HTR-8/SVneo (cell line): ENCODE measurements at regions not wholly inside any gene's neighbourhood (a gene's known extent, or its start where the extent isn't known, plus 50 kb on each side); places are given as distances from the start of the nearest gene placed in this dataset.
"Not testable (repeated sequence)": the region's sequence is repeated elsewhere in the genome, so short reads cannot be mapped to it uniquely, and the experiment has no call there.

Experiments
- DNase-seq: peaks from one replicate; pipeline ENCODE4 v3.0.0; 2011; ENCODE audit warnings: low spot score, mixed read lengths; ENCODE audit not compliant: insufficient read length
- FAIRE-seq: peaks from 2 replicates; lab custom pipeline; 2011; peaks lifted over from hg19 to GRCh38; lab: Jason Lieb, UNC

- no peak for FAIRE-seq
- DNase-seq: no peak
Observed at GRCh38 chr4:114226968-114227760, 247.7 kb upstream of the ARSJ start.

DNA sequence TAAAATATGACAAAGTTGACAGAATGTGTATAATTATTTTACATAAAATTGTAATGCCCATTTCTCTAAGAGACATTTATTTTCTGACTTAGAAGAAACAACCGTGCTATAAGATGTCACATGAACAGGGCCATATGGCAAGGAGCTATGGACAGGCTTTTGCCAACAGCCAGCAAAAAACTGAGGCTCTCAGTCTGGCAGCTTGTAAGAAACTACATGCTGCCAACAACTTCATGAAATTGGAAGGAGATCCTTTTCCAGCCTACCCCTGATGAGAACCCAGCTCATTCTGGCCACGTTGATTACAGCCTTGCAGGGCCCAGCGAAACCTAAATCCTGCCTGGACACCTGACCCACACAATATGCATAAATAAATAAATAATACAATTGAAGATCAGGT lies 250.3 kb upstream of the ARSJ start:
- DNase-seq: no peak
- FAIRE-seq: no peak

DNA sequence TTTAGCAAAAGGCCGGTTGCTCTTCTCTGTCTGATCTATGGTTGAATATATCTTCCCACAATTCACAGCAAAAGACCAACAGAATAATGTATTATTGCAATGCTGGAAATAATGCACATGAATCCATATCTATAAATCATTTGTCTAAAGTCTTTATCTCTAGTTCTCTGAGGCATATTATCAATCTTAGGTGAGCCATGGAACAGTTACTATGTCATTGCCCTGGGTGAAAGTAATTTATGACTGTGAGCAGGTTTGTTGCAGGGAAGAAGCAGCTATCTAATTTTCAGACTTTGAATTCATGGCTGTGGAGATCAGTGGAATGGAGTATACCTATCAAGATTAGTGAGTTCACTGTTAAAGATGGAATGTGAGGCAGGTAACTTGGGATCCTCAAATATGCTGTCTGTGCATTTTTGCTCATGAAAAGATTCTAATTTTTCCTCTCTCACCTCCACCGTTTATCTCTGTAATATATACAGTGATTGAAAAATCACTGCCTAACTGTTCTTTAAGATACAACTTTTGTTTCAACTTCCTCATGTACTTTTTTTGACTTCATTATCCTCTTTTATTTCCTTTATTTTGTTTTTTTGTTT lies 256.8 kb upstream of the ARSJ start:
- FAIRE-seq: no peak
- DNase-seq: no peak

DNA sequence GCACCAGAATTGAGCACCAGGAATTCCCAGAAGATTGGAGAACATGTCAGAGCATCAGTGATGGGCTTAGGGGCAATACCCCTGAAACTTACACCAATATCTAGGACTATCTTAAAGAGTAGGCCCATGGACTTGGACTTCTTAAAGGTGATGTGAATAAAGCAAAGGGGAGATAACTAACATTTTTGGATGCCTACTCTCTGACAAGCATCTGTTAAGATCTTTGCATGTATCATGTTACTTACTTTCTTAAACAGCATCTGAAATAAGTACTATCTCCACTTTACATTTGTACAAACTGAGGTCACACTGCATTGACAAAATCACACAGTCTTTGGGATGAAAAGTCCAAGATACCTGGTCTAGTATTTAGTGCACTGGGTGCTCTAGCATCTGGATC lies 258.6 kb upstream of the ARSJ start:
- DNase-seq (no peak), FAIRE-seq (peak; percentile 51)

DNA sequence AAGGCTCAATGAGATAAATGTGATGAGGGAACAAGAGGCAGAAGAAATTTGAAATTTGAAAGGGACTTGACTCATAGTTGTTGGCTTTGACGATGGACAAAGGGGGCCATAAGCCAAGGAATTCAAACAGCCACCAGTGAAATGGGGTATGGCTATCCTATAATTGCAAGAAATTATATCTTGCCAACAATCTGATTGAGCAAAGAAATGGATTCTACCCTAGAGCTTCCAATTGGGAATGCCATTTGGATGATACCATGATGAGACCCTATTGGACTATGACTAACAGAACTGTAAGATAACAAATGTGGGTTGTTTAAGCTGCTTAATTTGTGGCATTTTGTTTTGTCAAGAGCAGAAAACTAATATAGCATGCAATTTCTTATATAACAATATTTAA lies 270.1 kb upstream of the ARSJ start:
- no peak for DNase-seq
- no peak for FAIRE-seq

DNA sequence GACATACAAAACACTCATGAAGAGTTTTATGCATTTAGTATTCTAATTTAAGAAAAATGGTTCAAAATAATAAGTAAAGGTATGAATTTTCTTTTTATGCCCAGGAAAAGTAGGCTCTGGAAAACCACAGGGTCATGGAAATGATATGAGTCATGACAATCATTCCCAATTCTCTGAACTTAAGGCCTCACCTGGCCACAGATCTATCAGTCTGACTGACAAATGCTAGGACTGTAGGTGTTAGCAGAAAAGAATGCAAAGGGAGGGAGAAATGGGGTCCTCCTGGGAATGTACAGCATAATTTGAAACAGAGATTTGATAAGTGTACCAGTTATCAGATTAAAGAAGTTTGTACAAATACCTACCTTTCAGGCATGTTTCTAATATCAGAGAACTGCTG lies 270.5 kb upstream of the ARSJ start:
- no peak for DNase-seq
- FAIRE-seq: no peak

DNA sequence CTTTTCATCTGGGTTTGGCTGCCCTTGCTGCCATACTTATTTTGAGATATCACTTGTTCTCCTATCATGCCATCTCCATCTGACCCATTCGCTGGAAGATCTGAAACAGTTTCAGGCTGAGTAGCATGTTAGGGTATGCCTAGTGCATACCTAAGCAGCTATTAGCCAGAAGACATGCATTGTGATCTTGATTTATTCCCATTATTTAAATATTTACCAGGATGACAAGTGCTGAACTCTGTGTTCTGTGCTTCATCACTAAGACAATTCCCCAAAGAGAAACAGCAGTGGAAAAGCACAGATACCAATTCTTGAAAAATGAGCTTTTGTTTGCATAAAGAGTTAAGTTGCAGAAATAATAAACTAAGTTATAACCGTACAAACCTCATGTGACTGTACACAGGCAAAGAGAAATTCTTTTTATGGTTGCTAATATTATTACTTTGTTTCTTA lies 271.0 kb upstream of the ARSJ start:
- FAIRE-seq: no peak
- DNase-seq: no peak

GRCh38 chr4:114251020-114251419 lies 271.6 kb upstream of the ARSJ start:
- FAIRE-seq (no peak), DNase-seq (no peak)

DNA sequence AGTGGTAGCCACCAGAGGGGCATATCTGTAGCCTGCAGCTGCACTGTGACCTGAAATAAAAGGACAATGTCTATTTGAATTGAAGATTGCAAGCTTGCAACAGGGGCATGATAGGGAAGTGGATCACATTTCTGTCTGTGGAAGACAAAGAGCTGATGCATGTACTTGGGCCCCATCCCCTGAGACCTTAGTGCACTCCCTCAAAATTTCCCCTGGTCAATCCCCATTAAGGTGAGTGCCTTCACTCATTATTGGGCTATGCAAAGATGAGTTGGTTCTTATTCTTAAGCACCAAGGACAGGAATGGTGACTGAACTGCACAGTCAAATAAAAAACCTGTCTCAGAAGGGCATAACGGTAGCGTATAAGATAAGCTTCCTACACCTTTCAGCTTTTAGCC lies 273.1 kb upstream of the ARSJ start:
- FAIRE-seq (no peak), DNase-seq (no peak)

GRCh38 chr4:114257501-114257900 lies 278.1 kb upstream of the ARSJ start:
- DNase-seq (no peak), FAIRE-seq (no peak)

DNA sequence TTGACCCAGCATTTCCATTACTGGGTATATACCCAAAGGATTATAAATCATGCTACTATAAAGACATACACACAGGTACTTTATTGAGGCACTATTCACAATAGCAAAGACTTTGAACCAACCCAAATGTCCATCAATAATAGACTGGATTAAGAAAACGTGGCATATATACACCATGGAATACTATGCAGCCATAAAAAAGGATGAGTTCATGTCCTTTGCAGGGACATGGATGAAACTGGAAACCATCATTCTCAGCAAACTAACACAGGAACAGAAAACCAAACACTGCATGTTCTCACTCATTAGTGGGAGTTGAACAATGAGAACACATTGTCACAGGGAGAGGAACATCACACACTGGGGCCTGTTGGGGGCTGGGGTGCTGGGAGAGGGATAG lies 283.0 kb upstream of the ARSJ start:
- not testable (repeated sequence) for DNase-seq, FAIRE-seq

GRCh38 chr4:114263233-114263632 lies 283.8 kb upstream of the ARSJ start:
- no peak for FAIRE-seq
- peak; percentile 3 for DNase-seq

- DNase-seq (no peak), FAIRE-seq (no peak)
Observed at GRCh38 chr4:114264452-114264851, 285.0 kb upstream of the ARSJ start.

DNA sequence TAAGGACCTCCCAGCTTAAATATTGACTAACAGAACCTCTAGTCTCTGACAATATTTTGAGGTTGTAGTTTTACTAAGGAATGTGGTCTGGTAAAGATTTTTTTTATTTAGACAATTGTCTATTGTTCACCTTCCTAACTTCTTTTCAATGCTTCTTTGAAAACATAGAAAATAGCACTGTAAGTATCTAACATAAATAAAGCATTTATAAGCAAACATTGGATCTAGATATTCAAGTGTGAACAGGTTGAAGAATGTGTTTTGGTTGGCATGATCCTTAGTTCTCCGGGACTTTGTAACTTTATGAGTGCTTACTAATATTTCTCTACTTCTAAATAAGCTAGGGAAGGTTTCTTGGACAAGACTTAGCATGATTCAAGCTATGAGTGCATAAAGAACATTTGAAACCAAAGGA lies 285.4 kb upstream of the ARSJ start:
- no peak for FAIRE-seq
- DNase-seq: no peak

- DNase-seq: no peak
Observed at GRCh38 chr4:114265342-114265741, 285.9 kb upstream of the ARSJ start.

GRCh38 chr4:114267976-114268375 lies 288.5 kb upstream of the ARSJ start:
- DNase-seq (no peak), FAIRE-seq (no peak)

More at GRCh38 chr4:114265342-114265741, 285.9 kb upstream of the ARSJ start:
- FAIRE-seq: no peak

DNA sequence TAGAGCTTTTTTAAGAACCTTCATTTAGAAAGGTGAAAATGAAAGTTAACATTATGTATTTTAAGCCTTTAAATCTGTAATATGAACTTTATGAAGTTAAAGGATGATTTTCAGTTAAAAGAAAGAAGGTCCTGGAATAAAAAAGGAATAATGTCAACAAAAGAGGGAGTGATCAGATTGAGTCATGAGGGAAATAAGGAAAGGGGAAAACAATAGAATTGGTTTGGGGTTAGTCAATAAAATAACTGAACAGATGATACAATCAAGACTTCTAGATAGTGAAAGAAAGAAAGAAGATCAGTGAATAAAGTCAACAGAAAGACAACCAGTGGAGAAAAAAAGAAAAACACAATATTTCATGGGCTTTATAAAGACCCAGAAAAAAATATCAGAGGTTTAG lies 291.6 kb upstream of the ARSJ start:
- no peak for FAIRE-seq
- DNase-seq: no peak

DNA sequence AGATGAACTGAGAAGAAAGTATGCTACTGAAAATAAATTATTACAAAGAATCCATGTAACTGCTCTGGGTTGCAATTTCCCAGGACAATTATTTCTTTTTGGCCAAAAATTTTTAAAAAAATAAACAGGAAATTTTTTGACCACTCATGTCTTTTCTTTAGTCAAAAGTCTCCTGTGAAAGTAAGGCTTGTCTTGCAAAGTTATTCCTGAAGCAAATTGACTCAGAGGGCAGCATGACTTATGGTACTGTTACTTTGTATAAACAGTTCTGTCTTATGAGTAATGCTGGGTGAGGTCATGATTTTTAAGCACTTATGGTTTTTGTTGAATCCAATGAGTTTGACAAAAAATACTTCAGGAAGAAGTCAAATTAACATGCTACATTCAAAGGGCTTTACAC lies 292.8 kb upstream of the ARSJ start:
- DNase-seq: peak; percentile 21
- FAIRE-seq: peak; percentile 77

DNA sequence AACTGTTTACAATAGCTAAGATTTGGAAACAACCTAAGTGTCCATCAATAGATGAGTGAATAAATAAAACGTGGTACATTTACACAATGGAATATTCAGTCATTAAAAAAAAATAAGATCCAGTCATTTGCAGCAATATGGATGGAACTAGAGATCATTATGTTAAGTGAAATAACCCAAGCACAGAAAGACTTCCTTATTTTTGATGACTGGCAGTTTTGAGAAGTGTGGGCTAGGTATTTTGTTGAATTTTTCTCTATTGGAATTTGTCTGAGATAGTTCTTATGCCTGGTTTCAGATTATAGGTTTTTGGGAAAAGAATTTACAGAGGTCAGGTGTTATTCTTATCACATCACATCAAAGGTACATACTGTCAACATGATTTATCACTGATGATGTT lies 293.8 kb upstream of the ARSJ start:
- FAIRE-seq (no peak), DNase-seq (no peak)

- FAIRE-seq: no peak
- DNase-seq: no peak
Observed at GRCh38 chr4:114277690-114278089, 298.2 kb upstream of the ARSJ start.

DNA sequence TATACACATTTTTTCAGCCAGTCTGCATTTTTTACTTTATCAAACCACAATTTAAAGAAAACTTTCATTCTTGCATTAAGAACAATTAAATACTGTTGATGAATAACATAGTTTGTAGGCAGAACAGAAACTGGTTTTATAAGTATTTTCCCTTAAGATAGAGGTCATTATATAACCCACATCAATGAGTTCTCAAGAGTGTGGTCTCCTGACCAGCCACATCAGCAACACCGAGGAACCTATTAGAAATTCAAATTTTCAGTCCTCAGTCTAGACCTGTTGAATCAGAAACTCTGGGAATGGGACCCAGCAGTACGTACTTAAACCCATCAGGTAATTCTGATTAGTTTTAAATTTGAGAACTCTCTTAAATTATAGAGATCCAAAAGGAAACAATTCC lies 299.6 kb upstream of the ARSJ start:
- DNase-seq (no peak), FAIRE-seq (no peak)

GRCh38 chr4:114279711-114280110 lies 300.3 kb upstream of the ARSJ start:
- FAIRE-seq: no peak
- DNase-seq: no peak
